ENCODE measurements at regions not wholly inside any gene's neighbourhood (a gene's known extent, or its start where the extent isn't known, plus 50 kb on each side); places are given as distances from the start of the nearest gene placed in this dataset.
"Not testable (repeated sequence)": the region's sequence is repeated elsewhere in the genome, so short reads cannot be mapped to it uniquely, and the experiment has no call there.

GRCh38 chr14:37824939-37825712 lies 229.7 kb downstream of the TTC6 start:
- Mint-ChIP-seq H3K27ac (no peak overlapping the region), H3K27me3 (ENCODE audit: insufficient read depth) (peaks cover 3% of the 10 kb centered on the region; the same call in 1 of the 2 replicates), H3K4me1 (ENCODE audit: low read depth) (no peaks in the 10 kb centered on the region; the same call in 1 of the 2 replicates), H3K4me3 (no peak overlapping the region), H3K36me3 (ENCODE audit: low read depth) (no peaks in the 10 kb centered on the region), H3K9me3 (peaks cover 5% of the 10 kb centered on the region)
- no peak for TF ChIP-seq CTCF (IDR thresholded peaks at IDR 0.05)
- no peak for DNase-seq

- Mint-ChIP-seq H3K36me3 (ENCODE audit: low read depth) (0 out of 2 replicates have a peak, but pooled peaks cover 8% of the 10 kb centered on the region), H3K9me3 (peaks cover 17% of the 10 kb centered on the region), H3K4me3 (no peak overlapping the region), H3K27me3 (ENCODE audit: insufficient read depth) (no peaks in the 10 kb centered on the region; the same call in 1 of the 2 replicates), H3K27ac (no peak overlapping the region), H3K4me1 (ENCODE audit: low read depth) (no peaks in the 10 kb centered on the region; the same call in 1 of the 2 replicates)
- DNase-seq: no peak
- no peak for TF ChIP-seq CTCF (IDR thresholded peaks at IDR 0.05)
These were observed 231.4 kb downstream of the TTC6 start for GRCh38 chr14:37826869-37827268.

- Mint-ChIP-seq H3K36me3 (ENCODE audit: low read depth) (0 out of 2 replicates have a peak, but pooled peaks cover 8% of the 10 kb centered on the region), H3K4me3 (no peak overlapping the region), H3K27me3 (ENCODE audit: insufficient read depth) (no peaks in the 10 kb centered on the region), H3K9me3 (peaks cover 36% of the 10 kb centered on the region), H3K27ac (no peak overlapping the region), H3K4me1 (ENCODE audit: low read depth) (no peaks in the 10 kb centered on the region; the same call in 1 of the 2 replicates)
- TF ChIP-seq CTCF (IDR thresholded peaks at IDR 0.05): no peak
- DNase-seq: no peak
These were observed 234.8 kb downstream of the TTC6 start for GRCh38 chr14:37830271-37830670.

DNA sequence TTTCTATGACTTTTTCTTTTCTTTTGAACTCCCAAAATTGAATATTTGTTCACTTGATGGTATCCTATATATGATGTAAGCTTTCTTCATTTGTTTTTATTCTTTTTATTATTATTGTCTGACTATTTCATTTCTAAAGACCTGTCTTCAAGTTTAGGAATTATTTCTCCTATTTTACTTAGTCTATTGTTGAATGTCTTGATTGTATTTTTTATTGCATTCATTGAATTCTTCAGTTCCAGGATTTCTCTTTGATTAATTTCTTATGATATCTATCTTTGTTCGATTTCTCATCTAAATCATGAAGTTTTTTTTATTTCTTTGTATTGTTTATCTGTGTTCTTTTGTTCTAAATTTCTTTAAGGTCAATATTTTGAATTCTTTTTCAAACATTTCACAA lies 238.8 kb downstream of the TTC6 start:
- no peak for TF ChIP-seq CTCF (IDR thresholded peaks at IDR 0.05)
- 0 out of 2 replicates have a peak, but pooled peaks cover 8% of the 10 kb centered on the region for H3K36me3 Mint-ChIP-seq (ENCODE audit: low read depth)
- H3K27ac Mint-ChIP-seq: no peak overlapping the region
- H3K4me3 Mint-ChIP-seq: no peak overlapping the region
- DNase-seq: no peak
- H3K4me1 Mint-ChIP-seq (ENCODE audit: low read depth): no peaks in the 10 kb centered on the region
- peaks cover 36% of the 10 kb centered on the region for H3K9me3 Mint-ChIP-seq
- H3K27me3 Mint-ChIP-seq (ENCODE audit: insufficient read depth): no peaks in the 10 kb centered on the region; the same call in 1 of the 2 replicates

DNA sequence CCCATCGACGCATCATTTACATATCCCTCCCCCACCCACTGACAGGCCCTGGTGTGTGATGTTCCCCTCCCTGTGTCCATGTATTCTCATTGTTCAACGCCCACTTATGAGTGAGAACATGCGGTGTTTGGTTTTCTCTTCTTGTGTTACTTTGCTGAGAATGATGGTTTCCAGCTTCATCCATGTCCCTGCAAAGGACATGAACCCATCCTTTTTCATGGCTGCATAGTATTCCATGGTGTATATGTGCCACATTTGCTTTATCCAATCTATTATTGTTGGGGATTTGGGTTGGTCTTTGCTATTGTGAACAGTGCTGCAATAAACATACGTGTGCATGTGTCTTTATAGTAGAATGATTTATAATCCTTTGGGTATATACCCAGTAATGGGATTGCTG lies 243.3 kb downstream of the TTC6 start:
- H3K9me3 Mint-ChIP-seq; H3K4me1 Mint-ChIP-seq (ENCODE audit: low read depth); DNase-seq; H3K4me3 Mint-ChIP-seq; H3K27ac Mint-ChIP-seq; H3K36me3 Mint-ChIP-seq (ENCODE audit: low read depth); H3K27me3 Mint-ChIP-seq (ENCODE audit: insufficient read depth): not testable (repeated sequence)

GRCh38 chr14:37841039-37841438 lies 245.6 kb downstream of the TTC6 start:
- DNase-seq; H3K27me3 Mint-ChIP-seq (ENCODE audit: insufficient read depth); H3K9me3 Mint-ChIP-seq; H3K27ac Mint-ChIP-seq; H3K36me3 Mint-ChIP-seq (ENCODE audit: low read depth); H3K4me1 Mint-ChIP-seq (ENCODE audit: low read depth); H3K4me3 Mint-ChIP-seq: not testable (repeated sequence)
